Heart right ventricle (tissue), 16 donors: ENCODE measurements at regions not wholly inside any gene's neighbourhood (a gene's known extent, or its start where the extent isn't known, plus 50 kb on each side); places are given as distances from the start of the nearest gene placed in this dataset.
A peak's percentile ranks its signal among the peaks of the same experiment; 100 is the strongest.

Experiments
- ATAC-seq, 8 donors: fragments of 200-7000 bp; cut with Tn5 transposase; one replicate each; pipeline ENCODE4 v1.9.1; 2020; ENCODE audit warnings: mild to moderate bottlenecking in 8 of 8, moderate library complexity in 8 of 8, moderate number of reproducible peaks in 1 of 8
- DNase-seq, 2 donors: peaks; one replicate each; pipeline ENCODE4 v3.0.0-alpha.2; 2020
- H3K27ac ChIP-seq, 10 donors: fragments of 200-600 bp; sonication (generic) in 2 of 10; one replicate each; pipeline versions ENCODE4 v1.5.0 to v1.8.0; 2020 to 2022; ENCODE audit warnings: mild to moderate bottlenecking in 3 of 10
- H3K27me3 ChIP-seq, 7 donors: fragments of 200-600 bp; one replicate each; pipeline ENCODE4 v1.8.0; 2021 to 2022; ENCODE audit warnings: mild to moderate bottlenecking in 2 of 7
- H3K36me3 ChIP-seq, 9 donors: fragments of 200-600 bp; sonication (generic) in 1 of 9; one replicate each; pipeline versions ENCODE4 v1.5.0 to v1.8.0; 2020 to 2022; ENCODE audit warnings: mild to moderate bottlenecking in 2 of 9
- H3K4me1 ChIP-seq, 9 donors: fragments of 200-600 bp; sonication (generic) in 1 of 9; one replicate each; pipeline versions ENCODE4 v1.5.0 to v1.8.0; 2020 to 2022; ENCODE audit warnings: mild to moderate bottlenecking in 4 of 9
- H3K4me3 ChIP-seq, 10 donors: fragments of 200-600 bp; sonication (generic) in 2 of 10; one replicate each; pipeline versions ENCODE4 v1.5.0 to v1.8.0; 2020 to 2022; ENCODE audit warnings: mild to moderate bottlenecking in 7 of 10, moderate library complexity in 2 of 10
- H3K9me3 ChIP-seq, 11 donors: fragments of 200-600 bp in 10 of 11; sonication (generic) in 2 of 11; one replicate each; pipeline versions ENCODE4 v1.5.0 to v1.8.0; 2013 to 2022; ENCODE audit warnings: mild to moderate bottlenecking in 2 of 11, control low read depth in 1 of 11, moderate library complexity in 1 of 11
- CTCF ChIP-seq, 9 donors: fragments of 200-600 bp; sonication (generic) in 2 of 9; IDR thresholded peaks; one replicate each; pipeline versions ENCODE4 v1.5.0 to v1.8.0; 2021 to 2022; ENCODE audit warnings: antibody characterized with exemption in 9 of 9, mild to moderate bottlenecking in 5 of 9, moderate library complexity in 1 of 9
- WGBS, 2 donors: extraction: QIAGEN DNeasy Blood & Tissue Kit; methylation state at CpG; one replicate each; pipeline ENCODE4 v1.1.7; 2013; ENCODE audit warnings: inconsistent platforms in 1 of 2; 5-methylcytosine and 5-hydroxymethylcytosine counted together
- intact Hi-C, 10 donors: fragments of 100-400 bp; cut with DNase I; formaldehyde crosslinking; loops; one replicate each; pipeline versions ENCODE4 v1.11.1 to v1.14.2; 2022
- donor health status: Arrhythmogenic right ventricular cardiomyopathy.
- donor health status: ischemic (EF 13 %, LVEDD 7.1; RV severe dilation, severe dysfunction).
- donor health status: healthy with polysubstance abuse.
- donor health status: DM: no; HTN: yes; CAD: no.
- donor health status: DM: no; HTN: no; CAD: no.
- donor health status: ischemic (EF 25% LVEDD 6.9; RV normal size, moderate dysfunction).
- donor health status: ischemic (EF 25% LVEDD 5.7; RV mildly dilated, moderate dysfunction).
- donor health status: healthy.
- donor health status: DM: yes; HTN: yes; CAD: no.
- donor health status: Ischemic cardiomyopathy.
- donor health status: ischemic (EF 35%, LVEDD 5.7; RV mildly dilated, moderate dysfunction).
- donor health status: nonischemic (EF 11% LVEDD 7.7; RV severe dilation, severe dysfunction).
- donor health status: DM: yes; HTN: yes; CAD: no.
- donor health status: PGD.
- donor health status: ischemic (EF 29% LVEDD 5.4; RV normal size, mild dysfunction).
- donor health status: nonischemic (EF 23%, LVEDD 6.1; RV moderate dilation, normal function).

- intact Hi-C loops, result no loop called here
Observed at GRCh38 chr13:74336546-74336945, 202.3 kb upstream of the KLF12 start.

GRCh38 chr13:74335370-74335769, 201.2 kb upstream of the KLF12 start:
- Histone ChIP-seq H3K4me1 (no peaks in the 10 kb centered on the region), H3K4me3 (no peak overlapping the region), H3K27ac (no peak overlapping the region), H3K36me3 (no peaks in the 10 kb centered on the region), H3K9me3 (peaks cover 0 to 9% (median 3%) of the 10 kb centered on the region in 11 donors), H3K27me3 (no peaks in the 10 kb centered on the region)
- ATAC-seq (peak in 4 of 8 donors; percentile 19 to 56 (median 24)), DNase-seq (no peak)
- TF ChIP-seq CTCF (IDR thresholded peaks at IDR 0.05), result no peak
- 73 to 83% methylated on average over 2 of the region's 2 CpGs for WGBS, 2 donors
- intact Hi-C loops, result no loop called here

More at GRCh38 chr13:74336546-74336945, 202.3 kb upstream of the KLF12 start:
- TF ChIP-seq CTCF (IDR thresholded peaks at IDR 0.05), result no peak
- peaks cover 0 to 13% (median 3%) of the 10 kb centered on the region in 11 donors for H3K9me3 ChIP-seq
- 70 to 71% methylated on average over 1 of the region's 1 CpG for WGBS, 2 donors
- ATAC-seq (no peak), DNase-seq (no peak)
- no peak overlapping the region for H3K27ac ChIP-seq
- no peaks in the 10 kb centered on the region for H3K4me1 ChIP-seq
- H3K36me3 ChIP-seq, result no peaks in the 10 kb centered on the region
- no peaks in the 10 kb centered on the region for H3K27me3 ChIP-seq
- H3K4me3 ChIP-seq, result no peak overlapping the region

GRCh38 chr13:74329962-74330361, 195.8 kb upstream of the KLF12 start:
- no peak for TF ChIP-seq CTCF (IDR thresholded peaks at IDR 0.05)
- 70 to 73% methylated on average over 4 of the region's 4 CpGs for WGBS, 2 donors
- Histone ChIP-seq H3K4me1 (peaks cover 0 to 4% (median 0%) of the 10 kb centered on the region in 9 donors), H3K4me3 (no peak overlapping the region), H3K27me3 (no peaks in the 10 kb centered on the region), H3K27ac (no peak overlapping the region), H3K9me3 (no peaks in the 10 kb centered on the region), H3K36me3 (no peaks in the 10 kb centered on the region)
- intact Hi-C loops, result no loop called here
- DNase-seq (no peak), ATAC-seq (no peak)

- ATAC-seq, result peak in 6 of 8 donors; percentile 39 to 64 (median 46)
- Histone ChIP-seq H3K4me3 (no peak overlapping the region), H3K4me1 (peaks cover 0 to 8% (median 0%) of the 10 kb centered on the region in 9 donors), H3K36me3 (no peaks in the 10 kb centered on the region), H3K9me3 (no peaks in the 10 kb centered on the region), H3K27me3 (no peaks in the 10 kb centered on the region), H3K27ac (no peak overlapping the region)
- intact Hi-C loops, result no loop called here
- DNase-seq, result peak in 1 of 2 donors; percentile 35
- no peak for TF ChIP-seq CTCF (IDR thresholded peaks at IDR 0.05)
- 5 to 20% methylated on average over 3 of the region's 3 CpGs for WGBS, 2 donors
Observed at GRCh38 chr13:74325106-74325505, 190.9 kb upstream of the KLF12 start.
